Astrocyte (in vitro differentiated cells and primary cell): ENCODE measurements at regions not wholly inside any gene's neighbourhood (a gene's known extent, or its start where the extent isn't known, plus 50 kb on each side); places are given as distances from the start of the nearest gene placed in this dataset.

ENCODE experiments used
- DNase-seq: peaks from one replicate; pipeline ENCODE4 v3.0.0-alpha.2; 2010; ENCODE audit warnings: low read depth
- FAIRE-seq: peaks from 2 replicates; lab custom pipeline; 2011; peaks lifted over from hg19 to GRCh38; lab: Jason Lieb, UNC
- H2AFZ ChIP-seq: 2 replicates; pipeline ENCODE4 v1.6.0; 2012; ENCODE audit warnings: low read depth, low read length, inconsistent platforms
- H3K27ac ChIP-seq: 2 replicates; pipeline ENCODE4 v1.5.1; 2011; ENCODE audit warnings: low read depth, low read length, inconsistent platforms
- H3K27me3 ChIP-seq: 2 replicates; pipeline ENCODE4 v1.6.0; 2011; ENCODE audit warnings: low read length, inconsistent platforms; ENCODE audit not compliant: insufficient read depth
- H3K36me3 ChIP-seq: 2 replicates; pipeline ENCODE4 v1.5.1; 2011; ENCODE audit warnings: low read length, inconsistent platforms; ENCODE audit not compliant: insufficient read depth
- H3K4me1 ChIP-seq: 2 replicates; pipeline ENCODE4 v1.5.1; 2011; ENCODE audit warnings: low read length, inconsistent platforms; ENCODE audit not compliant: insufficient read depth
- H3K4me2 ChIP-seq: 2 replicates; pipeline ENCODE4 v1.6.0; 2012; ENCODE audit warnings: low read length, inconsistent platforms
- H3K4me3 ChIP-seq: 2 replicates; pipeline ENCODE4 v1.5.1; 2011; ENCODE audit warnings: low read depth, mild to moderate bottlenecking, low read length, inconsistent platforms; ENCODE audit not compliant: insufficient read depth
- H3K79me2 ChIP-seq: 2 replicates; pipeline ENCODE4 v1.6.0; 2012; ENCODE audit warnings: mild to moderate bottlenecking, low read length, inconsistent platforms; ENCODE audit not compliant: insufficient read depth
- H3K9ac ChIP-seq: 2 replicates; pipeline ENCODE4 v1.6.0; 2012; ENCODE audit warnings: mild to moderate bottlenecking, low read length, inconsistent platforms
- H3K9me3 ChIP-seq: 2 replicates; pipeline ENCODE4 v1.5.1; 2012; ENCODE audit warnings: low read depth, mild to moderate bottlenecking, low read length, inconsistent platforms; ENCODE audit not compliant: insufficient read depth
- H4K20me1 ChIP-seq: 2 replicates; pipeline ENCODE4 v1.6.0; 2012; ENCODE audit warnings: low read length, inconsistent platforms; ENCODE audit not compliant: insufficient read depth
- H3K27ac Mint-ChIP-seq: one replicate; pipeline ENCODE4 v1.8.0; 2021; ENCODE audit warnings: mild to moderate bottlenecking, mixed read lengths; ENCODE audit not compliant: unreplicated experiment
- H3K27me3 Mint-ChIP-seq: one replicate; pipeline ENCODE4 v1.8.0; 2021; ENCODE audit warnings: low read depth, mixed read lengths; ENCODE audit not compliant: unreplicated experiment
- H3K36me3 Mint-ChIP-seq: one replicate; pipeline ENCODE4 v1.8.0; 2021; ENCODE audit warnings: low read depth, mixed read lengths; ENCODE audit not compliant: unreplicated experiment
- H3K4me1 Mint-ChIP-seq: one replicate; pipeline ENCODE4 v1.8.0; 2021; ENCODE audit warnings: low read depth, mixed read lengths; ENCODE audit not compliant: unreplicated experiment
- H3K4me3 Mint-ChIP-seq: one replicate; pipeline ENCODE4 v1.8.0; 2021; ENCODE audit warnings: mild to moderate bottlenecking, moderate library complexity, mixed read lengths; ENCODE audit not compliant: unreplicated experiment
- H3K9me3 Mint-ChIP-seq: one replicate; pipeline ENCODE4 v1.8.0; 2021; ENCODE audit warnings: mild to moderate bottlenecking, mixed read lengths; ENCODE audit not compliant: unreplicated experiment
- EZH2 ChIP-seq: IDR thresholded peaks from 2 replicates; pipeline ENCODE4 v1.6.1; 2012; ENCODE audit warnings: mild to moderate bottlenecking, low read length, inconsistent platforms; ENCODE audit not compliant: insufficient read depth
- TF ChIP-seq, protein P1 (sequence below): IDR thresholded peaks from 2 replicates; pipeline ENCODE4 v1.5.1; 2011; ENCODE audit warnings: low read depth, mild to moderate bottlenecking, inconsistent platforms, low read length, moderate library complexity; ENCODE audit not compliant: insufficient read depth

DNA sequence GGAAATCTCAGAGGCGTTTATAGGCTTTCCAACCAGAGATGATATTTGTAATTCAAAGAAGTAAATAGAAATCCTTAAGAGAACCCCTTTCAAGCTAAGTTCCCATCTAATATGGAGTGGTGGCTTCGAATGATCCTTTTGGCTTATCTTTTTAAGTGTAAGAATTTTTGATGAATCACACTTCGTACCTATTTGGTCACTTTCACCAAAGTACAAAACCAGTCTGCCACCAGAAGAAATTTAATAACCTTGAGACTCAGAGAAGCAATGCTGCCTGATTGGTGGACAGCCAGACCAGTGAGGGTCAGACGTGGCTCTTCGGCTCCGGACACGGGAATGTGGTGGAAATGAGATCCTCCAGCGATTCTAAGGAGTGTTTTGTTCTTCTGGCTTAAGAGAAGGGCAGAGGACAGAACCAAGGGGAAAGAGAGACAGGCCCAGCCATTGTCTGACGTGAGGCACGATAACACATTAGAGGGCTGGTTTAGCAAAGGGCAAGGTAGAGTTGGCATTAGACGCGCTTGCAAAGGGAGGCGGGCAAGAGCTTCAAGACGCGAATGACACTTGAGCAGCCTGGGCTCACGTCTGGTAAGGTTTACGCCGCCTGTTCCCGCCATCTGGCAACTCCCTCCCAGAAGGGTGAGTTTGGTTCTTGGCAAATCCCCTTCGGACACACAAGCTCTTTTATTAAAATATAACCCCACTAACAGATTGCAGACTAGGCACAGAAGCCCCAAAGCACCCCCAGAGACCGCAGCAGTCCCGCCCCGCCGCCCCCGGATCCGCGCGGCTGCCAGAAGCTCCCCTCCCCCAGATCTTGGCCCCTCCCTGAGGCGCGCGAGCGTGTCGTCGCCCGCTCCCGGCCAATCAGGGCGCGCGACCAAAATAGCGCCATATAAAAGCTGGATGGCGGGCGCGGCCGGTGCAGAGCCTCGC, 50.0 kb upstream of the EZR start:
- peaks cover 10% of the 10 kb centered on the region for H3K9me3 Mint-ChIP-seq
- peak overlapping the region; percentile 56 for H3K4me3 Mint-ChIP-seq
- peaks cover 3% of the 10 kb centered on the region for H3K36me3 Mint-ChIP-seq
- peak overlapping the region; percentile 89 for H3K4me2 ChIP-seq
- TF ChIP-seq, protein P1, sequence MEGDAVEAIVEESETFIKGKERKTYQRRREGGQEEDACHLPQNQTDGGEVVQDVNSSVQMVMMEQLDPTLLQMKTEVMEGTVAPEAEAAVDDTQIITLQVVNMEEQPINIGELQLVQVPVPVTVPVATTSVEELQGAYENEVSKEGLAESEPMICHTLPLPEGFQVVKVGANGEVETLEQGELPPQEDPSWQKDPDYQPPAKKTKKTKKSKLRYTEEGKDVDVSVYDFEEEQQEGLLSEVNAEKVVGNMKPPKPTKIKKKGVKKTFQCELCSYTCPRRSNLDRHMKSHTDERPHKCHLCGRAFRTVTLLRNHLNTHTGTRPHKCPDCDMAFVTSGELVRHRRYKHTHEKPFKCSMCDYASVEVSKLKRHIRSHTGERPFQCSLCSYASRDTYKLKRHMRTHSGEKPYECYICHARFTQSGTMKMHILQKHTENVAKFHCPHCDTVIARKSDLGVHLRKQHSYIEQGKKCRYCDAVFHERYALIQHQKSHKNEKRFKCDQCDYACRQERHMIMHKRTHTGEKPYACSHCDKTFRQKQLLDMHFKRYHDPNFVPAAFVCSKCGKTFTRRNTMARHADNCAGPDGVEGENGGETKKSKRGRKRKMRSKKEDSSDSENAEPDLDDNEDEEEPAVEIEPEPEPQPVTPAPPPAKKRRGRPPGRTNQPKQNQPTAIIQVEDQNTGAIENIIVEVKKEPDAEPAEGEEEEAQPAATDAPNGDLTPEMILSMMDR: no peak
- TF ChIP-seq EZH2: no peak
- H3K27ac Mint-ChIP-seq: peak overlapping the region; percentile 87
- peak; percentile 82 for DNase-seq
- no peaks in the 10 kb centered on the region for H3K36me3 ChIP-seq
- H3K9me3 ChIP-seq: no peaks in the 10 kb centered on the region
- H3K4me1 Mint-ChIP-seq: peaks cover 14% of the 10 kb centered on the region
- no peaks in the 10 kb centered on the region for H4K20me1 ChIP-seq
- peak overlapping the region; percentile 81 for H3K9ac ChIP-seq
- H3K79me2 ChIP-seq: no peaks in the 10 kb centered on the region
- H3K27me3 ChIP-seq: no peaks in the 10 kb centered on the region
- H3K27me3 Mint-ChIP-seq: no peaks in the 10 kb centered on the region
- peak overlapping the region; percentile 75 for H2AFZ ChIP-seq
- H3K4me1 ChIP-seq: peaks cover 15% of the 10 kb centered on the region
- no peak for FAIRE-seq
- peak overlapping the region; percentile 50 for H3K4me3 ChIP-seq
- H3K27ac ChIP-seq: peak overlapping the region; percentile 87
